ENCODE measurements at regions not wholly inside any gene's neighbourhood (a gene's known extent, or its start where the extent isn't known, plus 50 kb on each side); places are given as distances from the start of the nearest gene placed in this dataset.
"Not testable (repeated sequence)": the region's sequence is repeated elsewhere in the genome, so short reads cannot be mapped to it uniquely, and the experiment has no call there.

DNA sequence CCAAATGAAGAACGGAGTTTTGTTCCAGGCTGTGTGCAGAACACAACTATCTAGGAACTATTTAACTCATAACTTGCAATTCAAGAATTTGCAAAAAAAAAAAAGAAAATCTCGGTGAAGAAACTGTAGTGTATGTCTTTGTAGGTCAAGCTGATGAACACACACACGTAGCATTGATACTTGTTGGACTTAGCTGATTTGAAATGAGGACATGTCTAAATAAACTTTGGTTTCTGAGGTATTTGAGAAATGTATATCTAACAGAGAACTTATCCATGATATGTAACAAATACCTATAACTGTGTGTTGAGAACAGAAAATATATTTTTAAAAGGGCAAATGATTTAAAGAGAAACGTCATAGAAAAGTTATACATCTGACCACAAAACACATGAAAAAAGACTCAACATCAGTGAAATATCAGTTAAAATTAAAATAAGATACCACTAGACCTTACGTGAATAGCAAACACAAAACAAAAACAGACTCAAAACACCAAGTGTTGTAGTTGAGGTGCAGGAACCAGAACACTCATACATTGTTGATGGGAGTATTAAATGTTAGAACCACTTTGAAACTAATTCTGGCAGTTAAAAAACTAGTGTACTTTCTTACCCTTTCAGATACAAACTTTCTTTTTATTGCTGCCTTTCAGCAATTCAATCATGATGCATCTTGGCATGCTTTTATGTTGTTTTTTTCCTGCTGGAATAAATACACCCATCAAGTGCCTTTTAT lies 1535.8 kb upstream of the PCDH10 start:
- H3K27ac ChIP-seq (ENCODE audit: low read depth, low read length) = no peak overlapping the region
- no peaks in the 10 kb centered on the region for H3K36me3 ChIP-seq (ENCODE audit: control insufficient read depth, insufficient read depth, low read length)
- no peak for DNase-seq (ENCODE audit: low read depth in 4 of 6, low spot score in 6 of 6)
- H3K4me3 ChIP-seq (ENCODE audit: low read depth, low read length) = no peak overlapping the region
- H3K27me3 ChIP-seq (ENCODE audit: control insufficient read depth, insufficient read depth, low read length) = no peaks in the 10 kb centered on the region
- H3K4me1 ChIP-seq (ENCODE audit: control insufficient read depth, insufficient read depth, low read length) = no peaks in the 10 kb centered on the region
- WGBS (ENCODE audit: insufficient coverage) = no CpG with 5 or more reads among the region's 5 CpGs
- H3K9me3 ChIP-seq (ENCODE audit: control insufficient read depth, insufficient read depth, low read length) = no peaks in the 10 kb centered on the region

DNA sequence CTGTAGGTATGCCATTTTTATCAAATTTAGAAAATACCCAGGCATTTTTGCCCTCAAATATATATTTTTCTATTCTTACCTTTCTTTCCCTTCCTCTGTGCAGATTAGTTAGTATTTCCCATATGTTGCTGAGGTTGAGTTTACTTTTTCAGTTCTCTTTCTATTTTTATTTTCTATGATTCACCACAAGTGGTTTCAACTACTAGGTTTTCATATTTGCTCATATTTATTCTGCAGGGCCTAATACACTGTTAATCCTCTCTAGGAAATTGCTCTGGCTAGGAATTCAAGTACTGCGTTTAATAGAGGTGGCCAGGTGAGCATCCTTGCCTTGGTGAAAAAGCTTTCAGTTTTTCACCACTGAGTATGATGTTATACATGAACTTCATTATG lies 1535.3 kb upstream of the PCDH10 start:
- Histone ChIP-seq H3K4me3 (ENCODE audit: low read depth, low read length) (no peak overlapping the region), H3K27ac (ENCODE audit: low read depth, low read length) (no peak overlapping the region), H3K9me3 (ENCODE audit: control insufficient read depth, insufficient read depth, low read length) (no peaks in the 10 kb centered on the region), H3K36me3 (ENCODE audit: control insufficient read depth, insufficient read depth, low read length) (no peaks in the 10 kb centered on the region), H3K27me3 (ENCODE audit: control insufficient read depth, insufficient read depth, low read length) (no peaks in the 10 kb centered on the region), H3K4me1 (ENCODE audit: control insufficient read depth, insufficient read depth, low read length) (no peaks in the 10 kb centered on the region)
- no CpG with 5 or more reads among the region's 1 CpG for WGBS (ENCODE audit: insufficient coverage)
- no peak for DNase-seq (ENCODE audit: low read depth in 4 of 6, low spot score in 6 of 6)

DNA sequence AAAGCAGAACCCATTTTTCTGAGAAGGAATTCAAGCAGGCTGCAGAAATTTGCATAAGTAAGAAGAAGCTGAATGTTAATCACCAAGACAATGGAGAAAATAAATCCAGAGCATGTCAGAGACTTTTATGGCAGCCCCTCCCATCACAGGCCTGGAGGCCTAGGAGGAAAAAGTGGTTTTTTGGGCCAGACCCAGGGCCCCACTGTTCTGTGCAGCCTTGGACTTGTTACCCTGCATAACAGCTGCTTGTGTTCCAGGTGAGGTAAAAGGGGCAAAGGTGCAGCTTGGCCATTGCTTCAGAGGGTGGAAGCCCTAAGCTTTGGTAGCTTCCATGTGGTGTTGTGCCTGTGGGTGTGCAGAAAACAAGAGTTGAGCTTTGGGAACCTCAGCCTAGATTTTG lies 1516.2 kb upstream of the PCDH10 start:
- H3K36me3 ChIP-seq (ENCODE audit: control insufficient read depth, insufficient read depth, low read length) = no peaks in the 10 kb centered on the region
- no peaks in the 10 kb centered on the region for H3K27me3 ChIP-seq (ENCODE audit: control insufficient read depth, insufficient read depth, low read length)
- H3K27ac ChIP-seq (ENCODE audit: low read depth, low read length) = no peak overlapping the region
- no peak for DNase-seq (ENCODE audit: low read depth in 4 of 6, low spot score in 6 of 6)
- H3K4me3 ChIP-seq (ENCODE audit: low read depth, low read length) = no peak overlapping the region
- H3K4me1 ChIP-seq (ENCODE audit: control insufficient read depth, insufficient read depth, low read length) = no peaks in the 10 kb centered on the region
- peaks cover 3% of the 10 kb centered on the region for H3K9me3 ChIP-seq (ENCODE audit: control insufficient read depth, insufficient read depth, low read length)

DNA sequence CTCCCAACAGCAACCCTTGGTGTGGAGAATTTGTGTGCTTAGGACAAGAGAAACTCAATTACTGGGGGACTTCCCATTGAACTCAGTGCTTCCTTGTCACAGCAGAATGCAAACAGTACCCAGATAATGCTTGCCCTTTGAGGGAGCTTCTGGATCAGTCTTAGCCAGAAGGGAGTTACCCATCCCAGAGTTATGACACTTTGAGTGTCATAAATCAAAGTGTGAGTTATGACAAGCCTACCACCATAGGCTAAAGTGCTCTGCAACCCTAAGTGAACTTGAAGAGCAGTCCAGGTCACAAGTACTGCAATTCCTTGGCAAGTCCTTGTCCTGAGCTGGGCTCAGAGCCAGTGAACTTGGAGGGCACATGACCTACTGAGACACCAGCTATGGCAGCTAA lies 1513.9 kb upstream of the PCDH10 start:
- no peak for DNase-seq (ENCODE audit: low read depth in 4 of 6, low spot score in 6 of 6)

DNA sequence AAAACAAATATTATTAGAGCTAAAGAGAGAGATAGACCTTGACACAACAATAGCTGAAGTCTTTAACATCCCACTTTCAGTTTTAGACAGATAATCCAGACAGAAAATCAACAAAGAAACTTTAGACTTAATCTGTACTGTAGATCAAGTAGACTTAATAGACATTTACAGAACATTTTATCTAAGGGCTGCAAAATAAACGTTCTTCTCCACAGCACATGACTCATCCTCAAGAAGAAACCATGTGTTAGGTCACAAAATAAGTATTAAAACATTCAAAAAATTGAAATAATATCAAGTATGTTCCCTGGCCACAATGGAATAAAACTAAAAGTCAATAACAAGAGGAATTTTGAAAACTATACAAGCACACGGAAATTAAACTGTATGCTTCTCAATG lies 1510.3 kb upstream of the PCDH10 start:
- Histone ChIP-seq H3K4me1 (ENCODE audit: control insufficient read depth, insufficient read depth, low read length) (no peaks in the 10 kb centered on the region), H3K27ac (ENCODE audit: low read depth, low read length) (no peak overlapping the region), H3K9me3 (ENCODE audit: control insufficient read depth, insufficient read depth, low read length) (peaks cover 3% of the 10 kb centered on the region), H3K27me3 (ENCODE audit: control insufficient read depth, insufficient read depth, low read length) (no peaks in the 10 kb centered on the region), H3K4me3 (ENCODE audit: low read depth, low read length) (no peak overlapping the region), H3K36me3 (ENCODE audit: control insufficient read depth, insufficient read depth, low read length) (no peaks in the 10 kb centered on the region)
- WGBS (ENCODE audit: insufficient coverage) = no CpG with 5 or more reads among the region's 2 CpGs
- DNase-seq (ENCODE audit: low read depth in 4 of 6, low spot score in 6 of 6) = no peak

More for the DNA sequence above, 1513.9 kb upstream of the PCDH10 start:
- H3K4me1 ChIP-seq (ENCODE audit: control insufficient read depth, insufficient read depth, low read length) = no peaks in the 10 kb centered on the region
- no peak overlapping the region for H3K27ac ChIP-seq (ENCODE audit: low read depth, low read length)
- H3K4me3 ChIP-seq (ENCODE audit: low read depth, low read length) = no peak overlapping the region
- H3K27me3 ChIP-seq (ENCODE audit: control insufficient read depth, insufficient read depth, low read length) = no peaks in the 10 kb centered on the region
- no peaks in the 10 kb centered on the region for H3K36me3 ChIP-seq (ENCODE audit: control insufficient read depth, insufficient read depth, low read length)
- peaks cover 3% of the 10 kb centered on the region for H3K9me3 ChIP-seq (ENCODE audit: control insufficient read depth, insufficient read depth, low read length)

DNA sequence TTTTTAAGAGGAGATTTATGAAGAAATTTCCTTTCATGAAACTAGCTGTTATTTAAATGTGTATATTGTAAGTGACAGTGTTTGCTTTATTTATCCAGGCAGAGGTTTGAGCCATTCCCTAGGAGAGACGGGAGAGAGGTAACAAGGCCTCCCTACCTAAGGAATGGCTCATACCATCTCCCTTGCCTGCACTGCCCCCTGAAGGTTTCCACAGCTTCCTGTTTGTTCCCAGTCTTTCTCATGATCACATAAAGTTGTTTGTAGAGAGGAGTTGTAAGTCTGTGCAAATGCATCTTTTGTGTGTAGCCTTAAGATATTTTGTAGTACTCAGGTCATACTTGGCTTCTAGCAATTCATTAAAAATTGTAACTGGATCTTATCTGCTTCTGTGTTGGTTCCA lies 1504.5 kb upstream of the PCDH10 start:
- Histone ChIP-seq H3K27ac (ENCODE audit: low read depth, low read length) (no peak overlapping the region), H3K36me3 (ENCODE audit: control insufficient read depth, insufficient read depth, low read length) (no peaks in the 10 kb centered on the region), H3K4me3 (ENCODE audit: low read depth, low read length) (no peak overlapping the region), H3K4me1 (ENCODE audit: control insufficient read depth, insufficient read depth, low read length) (no peaks in the 10 kb centered on the region), H3K9me3 (ENCODE audit: control insufficient read depth, insufficient read depth, low read length) (no peaks in the 10 kb centered on the region), H3K27me3 (ENCODE audit: control insufficient read depth, insufficient read depth, low read length) (no peaks in the 10 kb centered on the region)
- WGBS (ENCODE audit: insufficient coverage) = no CpG with 5 or more reads among the region's 1 CpG
- DNase-seq (ENCODE audit: low read depth in 4 of 6, low spot score in 6 of 6) = peak in 1 of 6 donors; percentile 2

DNA sequence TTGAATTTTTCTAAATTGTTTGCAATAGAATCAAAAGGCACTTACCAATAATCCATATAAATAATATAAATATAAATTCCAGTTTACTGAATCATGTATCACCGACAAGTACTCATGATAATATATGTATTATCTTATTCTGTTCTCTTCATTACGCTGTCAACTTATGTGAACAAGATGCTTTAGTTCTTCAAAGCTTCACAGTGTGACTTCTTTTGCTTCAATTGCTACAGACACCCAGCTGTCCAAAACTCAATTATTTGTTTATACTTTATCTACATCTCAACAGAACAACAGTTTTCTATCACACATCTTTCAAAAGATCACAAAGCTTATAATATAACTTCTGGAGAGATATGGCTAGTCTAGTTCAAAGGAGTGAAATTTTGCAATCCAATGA lies 1499.9 kb upstream of the PCDH10 start:
- WGBS (ENCODE audit: insufficient coverage) = no CpG with 5 or more reads among the region's 2 CpGs
- Histone ChIP-seq H3K4me1 (ENCODE audit: control insufficient read depth, insufficient read depth, low read length) (no peaks in the 10 kb centered on the region), H3K27me3 (ENCODE audit: control insufficient read depth, insufficient read depth, low read length) (no peaks in the 10 kb centered on the region), H3K4me3 (ENCODE audit: low read depth, low read length) (no peak overlapping the region), H3K9me3 (ENCODE audit: control insufficient read depth, insufficient read depth, low read length) (no peaks in the 10 kb centered on the region), H3K36me3 (ENCODE audit: control insufficient read depth, insufficient read depth, low read length) (no peaks in the 10 kb centered on the region), H3K27ac (ENCODE audit: low read depth, low read length) (no peak overlapping the region)
- no peak for DNase-seq (ENCODE audit: low read depth in 4 of 6, low spot score in 6 of 6)

DNA sequence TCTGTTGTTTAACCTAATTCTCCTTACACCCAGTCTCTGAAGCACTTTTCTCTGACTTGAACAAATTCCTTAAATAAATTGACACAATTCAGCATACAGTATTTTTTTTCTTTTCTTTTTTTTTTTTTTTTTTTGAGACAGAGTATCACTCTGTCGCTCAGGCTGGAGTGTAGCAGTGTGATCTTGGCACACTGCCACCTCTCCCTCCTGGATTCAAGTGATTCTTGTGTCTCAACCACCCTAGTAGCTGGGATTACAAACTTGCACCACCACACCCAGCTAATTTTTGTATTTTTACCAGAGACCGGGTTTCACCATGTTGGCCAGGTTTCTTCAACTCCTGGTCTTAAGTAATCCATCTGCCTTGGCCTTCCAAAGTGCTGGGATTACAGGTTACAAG lies 1498.1 kb upstream of the PCDH10 start:
- Histone ChIP-seq H3K9me3 (ENCODE audit: control insufficient read depth, insufficient read depth, low read length) (no peaks in the 10 kb centered on the region), H3K36me3 (ENCODE audit: control insufficient read depth, insufficient read depth, low read length) (no peaks in the 10 kb centered on the region), H3K27ac (ENCODE audit: low read depth, low read length) (no peak overlapping the region), H3K27me3 (ENCODE audit: control insufficient read depth, insufficient read depth, low read length) (no peaks in the 10 kb centered on the region), H3K4me1 (ENCODE audit: control insufficient read depth, insufficient read depth, low read length) (no peaks in the 10 kb centered on the region), H3K4me3 (ENCODE audit: low read depth, low read length) (no peak overlapping the region)
- 78% methylated on average over 1 of the region's 2 CpGs for WGBS (ENCODE audit: insufficient coverage)
- no peak for DNase-seq (ENCODE audit: low read depth in 4 of 6, low spot score in 6 of 6)

DNA sequence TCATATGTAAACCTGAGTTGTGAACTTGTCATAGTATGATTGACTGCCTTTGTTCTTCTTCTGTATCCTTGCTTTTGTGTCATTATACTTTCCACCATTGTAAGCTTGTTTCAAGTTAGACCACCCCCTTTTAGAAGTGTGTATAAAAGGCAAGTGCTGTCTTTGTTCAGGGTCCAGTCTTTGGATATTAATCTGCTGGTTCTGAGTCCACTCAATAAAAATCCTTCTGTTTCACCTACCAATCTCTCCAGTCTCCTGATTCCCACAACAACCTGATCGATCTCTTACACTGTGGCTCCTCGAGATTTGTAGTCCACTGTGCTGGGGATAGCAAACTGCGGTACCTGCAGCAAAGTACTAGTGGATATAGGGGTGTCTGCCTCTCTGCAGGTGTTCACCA lies 1465.8 kb upstream of the PCDH10 start:
- H3K9me3 ChIP-seq (ENCODE audit: control insufficient read depth, insufficient read depth, low read length); H3K27ac ChIP-seq (ENCODE audit: low read depth, low read length); DNase-seq (ENCODE audit: low read depth in 4 of 6, low spot score in 6 of 6); H3K36me3 ChIP-seq (ENCODE audit: control insufficient read depth, insufficient read depth, low read length); H3K4me3 ChIP-seq (ENCODE audit: low read depth, low read length); H3K4me1 ChIP-seq (ENCODE audit: control insufficient read depth, insufficient read depth, low read length); H3K27me3 ChIP-seq (ENCODE audit: control insufficient read depth, insufficient read depth, low read length): not testable (repeated sequence)
- WGBS (ENCODE audit: insufficient coverage) = 91% methylated on average over 1 of the region's 3 CpGs

DNA sequence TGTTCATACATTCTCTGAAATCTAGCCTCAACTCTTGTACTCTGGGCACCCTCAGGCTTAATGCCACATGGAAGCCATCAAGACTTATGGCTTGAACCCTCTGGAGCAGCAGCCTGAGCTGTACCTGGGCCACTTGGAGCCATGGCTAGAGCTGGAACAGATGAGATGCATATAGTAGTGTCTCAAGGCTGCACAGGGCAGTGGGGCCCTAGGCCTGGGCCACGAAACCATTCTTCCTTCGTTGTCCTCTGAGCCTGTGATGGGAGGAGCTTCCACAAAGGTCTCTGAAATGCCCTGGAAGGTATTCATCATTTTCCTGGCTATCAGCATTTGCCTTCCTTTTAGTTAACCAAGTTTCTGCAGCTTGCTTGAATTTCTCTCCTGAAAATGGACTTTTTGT lies 1427.2 kb upstream of the PCDH10 start:
- no peaks in the 10 kb centered on the region for H3K4me1 ChIP-seq (ENCODE audit: control insufficient read depth, insufficient read depth, low read length)
- no peaks in the 10 kb centered on the region for H3K27me3 ChIP-seq (ENCODE audit: control insufficient read depth, insufficient read depth, low read length)
- H3K36me3 ChIP-seq (ENCODE audit: control insufficient read depth, insufficient read depth, low read length) = peaks cover 2% of the 10 kb centered on the region
- 95% methylated on average over 2 of the region's 2 CpGs for WGBS (ENCODE audit: insufficient coverage)
- no peak overlapping the region for H3K27ac ChIP-seq (ENCODE audit: low read depth, low read length)
- H3K4me3 ChIP-seq (ENCODE audit: low read depth, low read length) = no peak overlapping the region
- no peaks in the 10 kb centered on the region for H3K9me3 ChIP-seq (ENCODE audit: control insufficient read depth, insufficient read depth, low read length)
- no peak for DNase-seq (ENCODE audit: low read depth in 4 of 6, low spot score in 6 of 6)

All from spinal cord (tissue), 9 donors.